ENCODE measurements at regions not wholly inside any gene's neighbourhood (a gene's known extent, or its start where the extent isn't known, plus 50 kb on each side); places are given as distances from the start of the nearest gene placed in this dataset.

DNA sequence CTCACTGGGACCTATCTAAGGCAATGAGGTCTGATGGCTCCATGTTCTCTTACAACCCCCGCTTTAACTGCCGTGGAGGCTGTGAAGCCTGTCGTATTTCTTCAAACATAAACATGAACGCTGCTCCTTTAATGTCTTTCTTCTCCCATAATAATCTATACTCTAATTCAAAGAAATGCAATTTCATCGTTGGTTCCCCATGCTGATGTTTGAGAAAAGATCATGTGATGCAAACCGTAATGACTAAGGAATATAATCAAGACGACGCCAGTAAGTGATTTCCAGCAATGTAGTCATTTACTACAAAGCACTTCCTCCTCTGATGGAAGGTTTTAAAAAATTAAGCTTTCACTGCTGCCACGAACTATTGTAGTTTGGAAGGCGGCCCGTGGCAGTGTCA is 102.6 kb upstream of the NEBL start:
- Histone ChIP-seq H3K27ac (ENCODE audit: low read length) (no peak overlapping the region), H4K20me1 (ENCODE audit: insufficient read depth) (no peaks in the 10 kb centered on the region), H3K9ac (ENCODE audit: low read length) (no peak overlapping the region), H2AFZ (ENCODE audit: low read depth, low read length) (no peak overlapping the region), H3K36me3 (ENCODE audit: insufficient read depth, low read length) (no peaks in the 10 kb centered on the region), H3F3A (ENCODE audit: insufficient read depth, low read length, poor library complexity, severe bottlenecking) (no peaks in the 10 kb centered on the region), H3K9me3 (ENCODE audit: low read length) (no peaks in the 10 kb centered on the region), H3K9me2 (ENCODE audit: insufficient read depth, low read length) (no peaks in the 10 kb centered on the region), H3K4me2 (ENCODE audit: low read length) (no peak overlapping the region), H3K4me3 (ENCODE audit: low read length) (no peak overlapping the region), H3K79me2 (replicated peaks; ENCODE audit: insufficient read depth, low read length) (no peaks in the 10 kb centered on the region), H3K27me3 (ENCODE audit: insufficient read depth, low read depth, low read length) (no peaks in the 10 kb centered on the region)
- TF ChIP-seq RAD21 (conservative IDR thresholded peaks at IDR 0.05) = no peak
- no peak for TF ChIP-seq TAF1 (IDR thresholded peaks at IDR 0.05; ENCODE audit: low read depth)
- no peak for TF ChIP-seq EZH2 (IDR thresholded peaks at IDR 0.05; ENCODE audit: borderline replicate concordance, insufficient read depth, low read length, poor library complexity, severe bottlenecking)
- TF ChIP-seq POLR2AphosphoS5 (IDR thresholded peaks at IDR 0.05) = no peak
- TF ChIP-seq, protein P1, sequence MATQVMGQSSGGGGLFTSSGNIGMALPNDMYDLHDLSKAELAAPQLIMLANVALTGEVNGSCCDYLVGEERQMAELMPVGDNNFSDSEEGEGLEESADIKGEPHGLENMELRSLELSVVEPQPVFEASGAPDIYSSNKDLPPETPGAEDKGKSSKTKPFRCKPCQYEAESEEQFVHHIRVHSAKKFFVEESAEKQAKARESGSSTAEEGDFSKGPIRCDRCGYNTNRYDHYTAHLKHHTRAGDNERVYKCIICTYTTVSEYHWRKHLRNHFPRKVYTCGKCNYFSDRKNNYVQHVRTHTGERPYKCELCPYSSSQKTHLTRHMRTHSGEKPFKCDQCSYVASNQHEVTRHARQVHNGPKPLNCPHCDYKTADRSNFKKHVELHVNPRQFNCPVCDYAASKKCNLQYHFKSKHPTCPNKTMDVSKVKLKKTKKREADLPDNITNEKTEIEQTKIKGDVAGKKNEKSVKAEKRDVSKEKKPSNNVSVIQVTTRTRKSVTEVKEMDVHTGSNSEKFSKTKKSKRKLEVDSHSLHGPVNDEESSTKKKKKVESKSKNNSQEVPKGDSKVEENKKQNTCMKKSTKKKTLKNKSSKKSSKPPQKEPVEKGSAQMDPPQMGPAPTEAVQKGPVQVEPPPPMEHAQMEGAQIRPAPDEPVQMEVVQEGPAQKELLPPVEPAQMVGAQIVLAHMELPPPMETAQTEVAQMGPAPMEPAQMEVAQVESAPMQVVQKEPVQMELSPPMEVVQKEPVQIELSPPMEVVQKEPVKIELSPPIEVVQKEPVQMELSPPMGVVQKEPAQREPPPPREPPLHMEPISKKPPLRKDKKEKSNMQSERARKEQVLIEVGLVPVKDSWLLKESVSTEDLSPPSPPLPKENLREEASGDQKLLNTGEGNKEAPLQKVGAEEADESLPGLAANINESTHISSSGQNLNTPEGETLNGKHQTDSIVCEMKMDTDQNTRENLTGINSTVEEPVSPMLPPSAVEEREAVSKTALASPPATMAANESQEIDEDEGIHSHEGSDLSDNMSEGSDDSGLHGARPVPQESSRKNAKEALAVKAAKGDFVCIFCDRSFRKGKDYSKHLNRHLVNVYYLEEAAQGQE (IDR thresholded peaks at IDR 0.05; ENCODE audit: borderline replicate concordance) = no peak
- TF ChIP-seq EP300 (conservative IDR thresholded peaks at IDR 0.05; ENCODE audit: poor library complexity, severe bottlenecking) = no peak
- no peak for TF ChIP-seq SMC3 (conservative IDR thresholded peaks at IDR 0.05; ENCODE audit: poor library complexity)

DNA sequence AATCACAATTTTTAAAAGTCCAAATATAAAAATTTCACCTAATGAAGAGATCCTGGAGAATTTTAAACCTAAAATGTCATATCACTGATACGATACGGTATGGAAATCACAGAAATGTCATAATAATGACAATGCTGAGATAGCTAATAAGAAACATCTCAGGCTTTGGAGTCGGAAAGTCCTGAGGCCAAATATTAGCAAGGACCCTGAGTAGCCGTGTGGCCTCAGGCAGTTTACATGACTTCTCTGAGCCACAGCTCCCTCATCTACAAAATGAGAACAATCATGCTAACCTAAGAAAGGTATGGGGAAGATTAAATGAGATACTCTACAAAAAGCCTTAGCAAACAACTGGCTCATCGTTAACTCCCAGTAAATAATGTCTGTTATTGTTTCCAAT is 100.9 kb upstream of the NEBL start:
- Histone ChIP-seq H4K20me1 (ENCODE audit: insufficient read depth) (no peaks in the 10 kb centered on the region), H3K27ac (ENCODE audit: low read length) (no peak overlapping the region), H3K4me2 (ENCODE audit: low read length) (no peak overlapping the region), H3K36me3 (ENCODE audit: insufficient read depth, low read length) (no peaks in the 10 kb centered on the region), H3K9me3 (ENCODE audit: low read length) (no peaks in the 10 kb centered on the region), H3K79me2 (replicated peaks; ENCODE audit: insufficient read depth, low read length) (no peaks in the 10 kb centered on the region), H3K9ac (ENCODE audit: low read length) (no peak overlapping the region), H3F3A (ENCODE audit: insufficient read depth, low read length, poor library complexity, severe bottlenecking) (peaks cover 6% of the 10 kb centered on the region), H3K27me3 (ENCODE audit: insufficient read depth, low read depth, low read length) (no peaks in the 10 kb centered on the region), H3K9me2 (ENCODE audit: insufficient read depth, low read length) (no peaks in the 10 kb centered on the region), H3K4me3 (ENCODE audit: low read length) (no peak overlapping the region), H2AFZ (ENCODE audit: low read depth, low read length) (no peak overlapping the region)
- TF ChIP-seq RAD21 (conservative IDR thresholded peaks at IDR 0.05) (no peak), EP300 (conservative IDR thresholded peaks at IDR 0.05; ENCODE audit: poor library complexity, severe bottlenecking) (no peak), MXI1 (conservative IDR thresholded peaks at IDR 0.05; ENCODE audit: poor library complexity, severe bottlenecking) (no peak), EZH2 (IDR thresholded peaks at IDR 0.05; ENCODE audit: borderline replicate concordance, insufficient read depth, low read length, poor library complexity, severe bottlenecking) (no peak), SMC3 (conservative IDR thresholded peaks at IDR 0.05; ENCODE audit: poor library complexity) (no peak), POLR2AphosphoS5 (IDR thresholded peaks at IDR 0.05) (no peak), TAF1 (IDR thresholded peaks at IDR 0.05; ENCODE audit: low read depth) (no peak)
- TF ChIP-seq, protein P1 (IDR thresholded peaks at IDR 0.05; ENCODE audit: borderline replicate concordance) = no peak
- TF ChIP-seq, protein P2, sequence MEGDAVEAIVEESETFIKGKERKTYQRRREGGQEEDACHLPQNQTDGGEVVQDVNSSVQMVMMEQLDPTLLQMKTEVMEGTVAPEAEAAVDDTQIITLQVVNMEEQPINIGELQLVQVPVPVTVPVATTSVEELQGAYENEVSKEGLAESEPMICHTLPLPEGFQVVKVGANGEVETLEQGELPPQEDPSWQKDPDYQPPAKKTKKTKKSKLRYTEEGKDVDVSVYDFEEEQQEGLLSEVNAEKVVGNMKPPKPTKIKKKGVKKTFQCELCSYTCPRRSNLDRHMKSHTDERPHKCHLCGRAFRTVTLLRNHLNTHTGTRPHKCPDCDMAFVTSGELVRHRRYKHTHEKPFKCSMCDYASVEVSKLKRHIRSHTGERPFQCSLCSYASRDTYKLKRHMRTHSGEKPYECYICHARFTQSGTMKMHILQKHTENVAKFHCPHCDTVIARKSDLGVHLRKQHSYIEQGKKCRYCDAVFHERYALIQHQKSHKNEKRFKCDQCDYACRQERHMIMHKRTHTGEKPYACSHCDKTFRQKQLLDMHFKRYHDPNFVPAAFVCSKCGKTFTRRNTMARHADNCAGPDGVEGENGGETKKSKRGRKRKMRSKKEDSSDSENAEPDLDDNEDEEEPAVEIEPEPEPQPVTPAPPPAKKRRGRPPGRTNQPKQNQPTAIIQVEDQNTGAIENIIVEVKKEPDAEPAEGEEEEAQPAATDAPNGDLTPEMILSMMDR (IDR thresholded peaks at IDR 0.05; ENCODE audit: poor library complexity, severe bottlenecking) = no peak
